NCI-H1092 (cell line): ENCODE measurements at regions not wholly inside any gene's neighbourhood (a gene's known extent, or its start where the extent isn't known, plus 50 kb on each side); places are given as distances from the start of the nearest gene placed in this dataset.
"Not testable (repeated sequence)": the region's sequence is repeated elsewhere in the genome, so short reads cannot be mapped to it uniquely, and the experiment has no call there.

Experiments
- DNase-seq: peaks from one replicate; lab custom pipeline; 2025; lab: John Stamatoyannopoulos, UW

DNA sequence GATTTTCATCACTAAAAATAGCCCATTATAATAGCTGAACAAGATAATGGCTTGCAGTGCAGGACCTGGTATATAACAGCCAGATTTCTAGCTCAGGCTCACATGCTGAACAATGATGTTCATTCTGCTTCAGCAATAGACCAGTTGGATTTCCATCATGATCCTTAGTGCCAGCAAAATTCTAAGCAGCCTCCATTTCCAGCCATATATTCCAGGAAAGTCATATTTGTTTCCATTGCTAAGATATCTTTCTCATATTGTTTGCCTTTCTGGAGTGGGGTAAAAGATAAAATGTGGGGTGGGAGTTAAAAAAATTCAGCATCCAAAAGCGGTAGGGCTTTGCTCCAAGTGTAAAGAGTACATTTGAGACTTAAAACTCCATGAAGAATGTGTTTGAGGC, 2344.1 kb downstream of the PCDH7 start:
- DNase-seq = no peak

- no peak for DNase-seq
Observed at GRCh38 chr4:33065749-33066148, 2345.6 kb downstream of the PCDH7 start.

- no peak for DNase-seq
Observed at GRCh38 chr4:33067221-33067620, 2347.1 kb downstream of the PCDH7 start.

DNA sequence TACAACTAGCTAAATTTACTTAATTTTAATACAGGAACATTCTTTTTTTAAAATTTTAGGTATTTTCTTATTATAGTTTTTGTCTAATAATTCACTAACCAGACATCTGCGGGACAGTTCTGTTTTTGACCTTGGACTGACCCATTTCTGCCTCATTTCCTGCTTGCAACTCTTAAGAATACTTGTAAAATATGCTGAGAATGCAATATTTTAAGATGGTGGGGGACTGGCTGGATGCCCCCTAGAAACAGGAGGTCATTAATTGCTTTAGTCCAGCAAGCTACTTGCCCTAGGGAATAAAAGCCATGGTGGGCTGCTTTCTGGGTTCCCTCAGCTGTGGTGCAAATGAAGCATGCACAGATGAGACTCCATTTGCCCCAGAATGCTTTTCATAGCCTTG, 2348.4 kb downstream of the PCDH7 start:
- DNase-seq = no peak

GRCh38 chr4:33071535-33071934, 2351.4 kb downstream of the PCDH7 start:
- no peak for DNase-seq

DNA sequence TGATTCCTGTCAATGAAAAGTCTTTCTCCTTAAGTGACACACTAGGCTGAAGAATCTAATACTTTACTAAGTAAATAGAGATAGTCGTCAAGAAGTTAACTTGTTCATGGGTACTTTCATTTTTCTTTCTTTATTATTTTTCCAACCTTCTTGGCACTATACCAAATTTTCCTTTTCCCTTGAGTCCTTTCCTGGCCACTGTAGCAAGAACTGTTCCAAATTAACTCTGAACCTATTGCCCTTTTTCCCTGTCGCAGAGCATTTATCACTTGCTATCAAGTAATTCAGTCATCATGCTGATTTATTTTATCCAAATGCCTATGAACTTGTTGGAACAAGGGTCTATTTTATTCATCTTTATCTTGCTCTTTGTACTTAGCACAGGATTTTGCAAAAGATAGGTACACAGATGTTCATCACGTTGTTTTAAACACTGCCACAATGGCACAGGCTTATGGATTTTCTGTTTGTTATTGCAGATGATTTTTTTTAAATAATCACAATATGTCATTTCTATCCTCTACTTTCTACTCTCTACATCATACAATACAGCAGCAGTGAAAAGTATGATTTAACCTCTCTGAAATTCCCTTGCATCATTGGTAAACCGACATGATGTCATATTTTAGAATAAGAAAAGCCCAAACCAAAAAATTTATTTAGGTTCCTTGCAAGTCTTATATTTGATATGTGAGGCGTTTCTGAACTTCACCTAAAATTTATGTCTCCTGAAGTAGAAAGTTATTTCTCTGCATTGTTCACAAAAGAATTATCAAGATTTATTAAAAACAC, 2352.3 kb downstream of the PCDH7 start:
- DNase-seq = no peak

GRCh38 chr4:33073811-33074210, 2353.6 kb downstream of the PCDH7 start:
- DNase-seq = no peak

GRCh38 chr4:33078145-33078544, 2358.0 kb downstream of the PCDH7 start:
- no peak for DNase-seq

DNA sequence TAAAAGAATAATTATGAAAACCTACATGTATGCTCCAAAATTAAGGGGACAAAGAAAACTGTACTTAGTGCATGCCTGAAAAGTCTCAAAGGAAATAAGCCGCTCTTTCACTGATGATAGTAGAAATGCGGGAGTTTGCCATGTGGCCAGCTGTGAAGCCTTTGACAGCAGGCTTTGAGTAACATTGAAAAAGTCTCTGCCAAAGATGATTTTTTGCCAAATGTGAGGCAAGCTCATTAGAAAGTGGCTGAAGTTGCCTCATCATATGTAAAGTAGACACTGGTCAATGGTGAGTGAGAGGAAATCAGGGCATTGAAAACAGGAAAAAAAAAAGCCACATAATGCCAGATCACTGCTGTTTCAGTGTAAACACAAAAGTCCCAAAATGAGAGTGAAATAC, 2360.1 kb downstream of the PCDH7 start:
- DNase-seq = no peak

GRCh38 chr4:33085709-33086108, 2365.5 kb downstream of the PCDH7 start:
- DNase-seq = no peak

- no peak for DNase-seq
Observed at GRCh38 chr4:33086331-33086925, 2366.3 kb downstream of the PCDH7 start.

DNA sequence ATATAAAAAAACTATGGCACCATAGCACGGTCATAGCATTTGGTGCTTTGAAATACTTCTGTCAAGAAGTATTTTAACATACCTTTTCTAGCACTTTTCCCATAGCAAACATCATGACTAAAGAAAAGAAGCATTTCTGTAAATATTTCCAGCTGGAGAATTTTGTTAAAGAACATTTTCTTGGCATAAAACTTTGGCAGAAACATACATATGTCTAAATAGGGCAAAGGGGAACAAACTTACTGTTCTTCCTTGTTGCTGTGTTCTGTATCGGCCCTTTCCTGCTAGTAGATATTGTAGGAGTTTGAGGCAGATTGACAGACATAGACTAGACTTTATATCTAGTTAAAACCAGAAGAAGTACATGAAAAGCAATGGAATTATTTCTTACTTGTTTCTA, 2368.5 kb downstream of the PCDH7 start:
- no peak for DNase-seq

- DNase-seq = no peak
Observed at GRCh38 chr4:33090910-33091309, 2370.7 kb downstream of the PCDH7 start.

- no peak for DNase-seq
Observed at GRCh38 chr4:33091961-33092360, 2371.8 kb downstream of the PCDH7 start.

- no peak for DNase-seq
Observed at GRCh38 chr4:33104273-33104672, 2384.1 kb downstream of the PCDH7 start.

- DNase-seq = no peak
Observed at GRCh38 chr4:33107814-33108213, 2387.6 kb downstream of the PCDH7 start.

GRCh38 chr4:33111117-33111516, 2390.9 kb downstream of the PCDH7 start:
- DNase-seq = no peak

DNA sequence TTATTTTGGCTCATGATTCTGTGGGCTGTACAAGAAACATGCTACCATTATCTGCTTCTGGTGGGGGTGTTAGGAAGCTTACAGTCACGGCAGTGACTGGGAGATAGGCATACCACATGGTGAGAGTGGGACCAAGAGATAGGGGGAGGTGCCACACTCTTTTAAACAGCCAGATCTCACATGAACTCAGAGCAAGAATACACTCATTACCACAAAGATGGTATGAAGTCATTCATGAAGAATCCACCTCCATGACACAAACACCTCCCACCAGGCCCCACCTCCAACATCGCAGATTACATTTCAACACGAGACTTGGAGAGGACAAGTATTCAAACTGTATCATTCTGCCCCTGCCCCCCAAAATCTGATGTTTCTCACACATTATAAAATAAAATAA, 2396.7 kb downstream of the PCDH7 start:
- no peak for DNase-seq

GRCh38 chr4:33126002-33126401, 2405.8 kb downstream of the PCDH7 start:
- no peak for DNase-seq

DNA sequence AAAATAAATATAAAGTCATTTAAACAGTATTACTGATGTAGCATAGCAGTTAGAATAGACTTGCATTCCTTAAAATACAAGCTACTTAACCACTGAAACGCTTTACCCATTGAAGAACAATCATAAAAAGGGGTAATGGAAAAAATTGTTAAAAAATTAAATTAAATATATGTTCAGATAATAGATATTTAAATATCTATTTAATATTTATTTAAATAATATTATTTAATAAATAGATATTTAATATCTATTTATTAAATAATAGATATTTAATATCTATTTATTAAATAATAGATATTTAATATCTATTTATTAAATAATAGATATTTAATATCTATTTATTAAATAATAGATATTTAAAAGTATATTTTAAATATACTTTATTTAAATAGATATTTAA, 2410.5 kb downstream of the PCDH7 start:
- not testable (repeated sequence) for DNase-seq

DNA sequence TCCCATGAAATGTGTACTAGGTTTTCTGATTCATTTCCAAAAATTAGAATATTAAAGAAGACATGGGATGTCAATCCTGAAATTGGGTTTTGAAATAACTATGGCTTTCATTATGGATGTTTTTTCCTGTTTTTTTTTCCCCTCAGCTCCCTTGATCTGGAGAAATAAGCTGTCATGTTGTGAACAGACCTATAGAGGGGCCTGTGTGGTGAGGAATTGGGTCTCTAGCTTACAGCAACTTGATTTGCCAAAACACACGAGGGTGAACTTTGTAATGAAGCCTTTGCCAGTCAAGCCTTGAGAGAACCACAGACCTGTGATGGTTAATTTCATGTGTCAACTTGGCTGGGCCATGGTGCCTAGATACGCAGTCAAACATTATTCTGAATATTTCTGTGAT, 2413.6 kb downstream of the PCDH7 start:
- no peak for DNase-seq

DNA sequence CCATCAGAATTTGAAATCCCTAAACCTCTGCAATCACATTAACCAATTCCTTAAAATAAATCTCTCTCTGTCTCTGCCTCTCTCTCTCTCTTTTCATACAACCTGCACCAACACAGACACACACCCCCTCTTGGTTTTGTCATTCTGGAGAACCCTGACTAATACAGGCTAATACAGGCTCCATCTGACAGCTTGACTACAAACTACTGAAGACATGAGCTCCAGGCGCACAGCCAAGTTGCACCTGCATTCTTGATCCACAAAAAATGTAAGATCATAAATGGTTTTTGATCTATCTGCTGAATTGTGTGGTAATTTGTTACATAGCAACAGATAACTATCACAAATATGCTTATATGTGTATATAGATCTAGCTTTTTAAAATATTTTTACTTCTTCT, 2414.2 kb downstream of the PCDH7 start:
- no peak for DNase-seq

GRCh38 chr4:33149658-33150524, 2429.7 kb downstream of the PCDH7 start:
- DNase-seq = no peak
